ENCODE measurements at regions not wholly inside any gene's neighbourhood (a gene's known extent, or its start where the extent isn't known, plus 50 kb on each side); places are given as distances from the start of the nearest gene placed in this dataset.
"Not testable (repeated sequence)": the region's sequence is repeated elsewhere in the genome, so short reads cannot be mapped to it uniquely, and the experiment has no call there.

DNA sequence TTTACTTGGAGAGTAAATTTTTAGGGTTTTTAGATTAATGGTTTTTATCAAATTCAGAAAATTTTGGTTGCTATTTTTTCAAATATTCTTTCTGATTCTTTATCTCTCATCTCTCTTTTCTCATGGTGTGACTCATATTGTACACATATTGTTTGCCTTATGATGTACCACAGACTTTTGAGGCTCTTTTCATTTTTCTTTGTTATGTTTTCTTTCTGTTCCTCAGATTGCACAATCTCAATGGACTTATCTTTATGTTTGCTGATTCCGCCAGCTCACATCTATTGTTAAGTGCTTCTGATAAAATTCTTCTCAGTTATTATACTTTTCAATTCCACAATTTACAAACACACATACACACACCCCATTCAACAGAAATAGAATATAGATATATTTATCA lies 168.2 kb upstream of the IGFBP3 start:
- DNase-seq (ENCODE audit: low read depth), result no peak

DNA sequence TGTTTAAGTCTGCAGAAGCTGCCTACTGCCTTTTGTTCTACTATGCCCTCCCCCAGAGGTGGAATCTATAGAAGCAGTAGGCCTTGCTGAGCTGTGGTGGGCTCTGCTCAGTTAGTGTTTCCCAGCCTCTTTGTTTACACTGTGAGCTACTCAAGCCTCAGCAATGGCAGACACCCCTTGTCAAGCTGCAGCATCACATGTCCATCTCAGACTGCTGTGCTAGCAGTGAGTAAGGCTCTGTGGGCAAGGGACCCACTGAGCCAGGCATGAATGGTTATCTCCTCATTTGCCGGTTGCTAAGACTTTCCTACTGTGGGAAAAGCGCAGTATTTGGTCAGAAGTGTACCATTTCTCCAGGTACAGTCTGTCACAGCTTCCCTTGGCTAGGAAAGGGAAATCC lies 167.4 kb upstream of the IGFBP3 start:
- DNase-seq (ENCODE audit: low read depth), result not testable (repeated sequence)

DNA sequence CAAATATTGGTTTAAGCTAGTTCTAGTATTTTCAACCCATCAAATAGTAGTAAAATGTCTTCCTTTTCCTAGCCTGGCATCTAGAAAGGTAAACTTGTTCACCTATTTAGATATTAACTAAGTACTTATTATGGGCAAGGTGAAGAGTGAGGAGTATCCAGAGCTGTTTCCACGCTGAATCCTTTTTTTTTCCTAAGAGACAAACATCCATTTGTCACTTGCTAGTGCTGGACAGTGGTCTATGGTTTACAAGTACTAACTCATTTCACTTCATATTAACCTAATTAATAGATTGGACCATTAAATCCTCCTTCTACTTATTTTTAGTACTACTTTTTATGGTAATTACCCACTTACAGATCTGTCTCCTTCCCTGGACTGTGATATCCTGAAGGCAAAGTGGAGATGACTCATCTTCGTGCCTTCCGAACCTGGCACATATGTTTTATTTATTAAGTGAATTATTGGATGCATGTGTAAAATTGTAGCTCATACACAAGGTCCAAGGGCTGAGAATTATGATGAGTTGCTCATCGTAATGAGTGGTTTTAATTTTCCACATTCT lies 159.6 kb upstream of the IGFBP3 start:
- DNase-seq (ENCODE audit: low read depth), result no peak

DNA sequence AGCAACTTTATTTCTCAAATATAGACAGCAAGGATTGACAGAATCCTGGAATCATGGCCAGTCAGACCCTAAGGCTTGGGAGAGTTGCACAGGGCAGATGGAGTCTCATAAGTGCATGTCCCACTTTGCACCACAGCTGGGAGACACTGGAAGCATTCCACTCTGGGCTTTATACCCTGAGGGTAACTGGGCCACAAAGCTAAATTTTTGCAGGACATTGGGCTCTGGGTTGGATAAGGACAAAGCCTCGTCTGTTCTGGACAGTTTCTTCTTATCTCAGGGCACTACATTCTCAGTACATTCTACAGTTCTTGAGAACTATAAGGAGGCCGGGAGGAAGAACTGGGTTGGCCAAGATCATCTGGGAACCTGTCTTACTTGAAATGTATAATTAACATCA lies 158.3 kb upstream of the IGFBP3 start:
- DNase-seq (ENCODE audit: low read depth), result no peak

DNA sequence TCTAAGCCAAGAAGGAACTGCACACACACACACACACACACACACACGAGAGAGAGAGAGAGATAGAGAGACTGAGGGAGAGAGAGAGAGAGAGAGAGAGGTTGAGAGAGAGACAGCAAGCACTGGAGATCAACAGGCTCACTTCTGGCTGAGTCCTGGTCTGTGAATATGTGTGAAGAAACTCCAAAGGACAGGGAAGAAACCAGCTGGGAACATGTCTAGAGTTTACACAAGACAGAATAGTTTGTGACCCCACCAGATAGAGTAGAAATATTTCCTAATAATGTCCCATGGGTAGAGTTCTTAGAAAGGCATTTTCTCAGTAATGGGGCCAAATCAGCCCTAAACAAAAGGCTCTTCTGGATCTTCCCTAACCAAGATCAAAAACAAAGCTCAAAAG lies 155.5 kb upstream of the IGFBP3 start:
- no peak for DNase-seq (ENCODE audit: low read depth)

DNA sequence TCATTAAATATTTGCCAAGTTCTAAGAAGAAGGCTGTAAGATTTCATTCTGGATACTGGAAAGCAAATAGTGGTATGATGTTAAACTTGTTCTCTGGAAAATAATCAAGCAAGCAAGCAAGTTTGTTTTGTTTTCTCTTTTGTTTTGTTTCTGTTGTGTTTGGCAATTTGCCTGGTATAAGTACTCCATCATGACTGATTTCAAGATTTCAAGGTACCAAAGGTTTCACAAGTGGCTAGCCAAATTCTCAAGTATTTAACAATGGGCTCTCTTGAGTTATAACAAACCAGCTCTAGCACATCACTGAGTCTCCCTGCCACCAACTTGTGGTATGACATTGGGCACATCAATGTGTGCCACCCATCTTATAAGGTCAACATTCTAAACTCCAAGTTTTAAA lies 151.7 kb upstream of the IGFBP3 start:
- DNase-seq (ENCODE audit: low read depth), result no peak

DNA sequence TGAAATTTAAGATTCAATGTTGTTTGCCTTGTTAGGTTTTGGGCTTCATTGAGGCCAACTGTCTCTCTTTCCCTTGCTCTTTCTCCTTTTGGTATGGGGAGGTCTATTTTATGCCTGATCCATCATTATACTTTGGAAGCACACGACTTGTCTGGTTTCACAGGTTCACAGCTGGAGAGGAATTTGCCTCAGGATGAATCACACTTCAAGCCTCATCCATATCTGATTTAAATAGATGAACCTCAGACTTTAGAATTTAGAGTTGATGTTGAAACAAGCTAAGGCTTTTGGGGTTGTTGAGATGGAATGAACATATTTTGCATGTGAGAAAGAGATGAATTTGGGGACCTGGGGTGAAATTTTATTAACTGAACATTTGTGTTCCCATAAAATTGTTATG lies 150.5 kb upstream of the IGFBP3 start:
- DNase-seq (ENCODE audit: low read depth), result no peak

DNA sequence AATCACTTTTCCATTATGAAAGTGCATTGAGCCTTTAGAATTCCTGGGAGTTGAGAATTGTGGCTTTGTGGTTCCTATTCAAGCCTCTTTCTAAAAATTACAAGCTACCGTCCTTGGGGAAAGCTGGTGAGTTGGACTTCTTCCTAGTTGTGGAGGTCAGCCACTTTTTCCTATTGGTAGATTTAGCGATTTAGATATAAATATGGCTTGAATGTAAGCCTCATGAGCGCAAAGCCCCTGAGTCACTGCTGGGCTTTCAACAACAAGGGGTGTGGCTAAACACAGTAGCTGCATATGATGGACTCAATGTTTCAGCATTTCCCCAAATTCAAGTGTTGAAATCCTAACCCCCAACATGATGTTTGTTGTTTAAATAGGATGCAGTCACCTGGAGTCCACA lies 150.0 kb upstream of the IGFBP3 start:
- no peak for DNase-seq (ENCODE audit: low read depth)

DNA sequence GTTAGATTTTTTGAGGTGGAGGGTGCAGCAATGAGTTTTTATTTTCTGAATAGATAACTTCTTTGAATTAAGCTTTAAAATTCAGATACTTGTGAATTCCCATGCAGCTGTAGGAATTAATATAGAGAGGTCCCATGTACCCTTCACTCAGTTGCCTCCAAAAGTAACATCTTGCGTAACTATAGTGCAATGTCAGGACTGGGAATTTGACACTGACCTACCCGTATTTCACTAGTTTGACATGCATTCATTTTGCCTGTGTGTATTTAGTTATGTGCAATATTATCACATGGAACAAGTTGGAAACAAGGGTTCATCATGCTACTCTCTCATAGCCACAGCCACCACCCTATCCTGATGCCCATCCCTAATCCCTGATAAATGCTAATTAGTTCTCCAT lies 147.1 kb upstream of the IGFBP3 start:
- DNase-seq (ENCODE audit: low read depth), result no peak

DNA sequence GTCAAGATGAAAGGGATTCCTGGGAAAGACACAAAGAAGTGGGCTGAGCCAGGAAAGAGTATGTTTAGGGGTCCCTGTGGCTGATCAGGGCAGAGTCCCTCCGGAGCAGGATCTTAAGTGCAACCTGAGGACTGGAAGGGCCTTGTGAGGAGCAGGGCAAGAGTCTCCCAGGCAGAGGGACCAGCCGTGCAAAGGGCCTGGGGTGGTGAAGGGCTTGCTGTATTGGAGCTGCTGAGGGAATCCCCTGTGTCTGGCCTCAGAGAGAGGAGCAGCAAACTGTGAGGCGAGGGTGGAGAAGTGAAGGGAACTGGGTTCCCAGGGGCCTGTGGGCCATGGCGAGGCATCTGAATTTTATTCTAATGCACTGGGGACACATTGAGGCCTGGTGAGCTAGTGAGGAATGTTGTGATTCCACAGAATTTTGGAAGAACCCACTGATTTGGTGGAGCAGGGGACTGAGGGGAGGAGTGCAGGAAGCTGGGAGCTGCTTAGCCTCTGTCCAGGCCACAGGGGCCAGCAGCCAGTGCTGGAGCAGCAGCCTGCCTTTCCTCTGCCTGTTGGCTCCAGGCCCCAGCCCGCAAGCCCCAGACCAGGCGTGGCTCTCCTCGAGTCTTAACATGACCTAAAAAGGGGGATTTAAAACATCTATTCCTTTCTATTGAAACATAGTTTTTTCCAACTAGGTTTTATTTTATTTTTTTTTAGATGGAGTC lies 138.4 kb upstream of the IGFBP3 start:
- DNase-seq (ENCODE audit: low read depth), result no peak

DNA sequence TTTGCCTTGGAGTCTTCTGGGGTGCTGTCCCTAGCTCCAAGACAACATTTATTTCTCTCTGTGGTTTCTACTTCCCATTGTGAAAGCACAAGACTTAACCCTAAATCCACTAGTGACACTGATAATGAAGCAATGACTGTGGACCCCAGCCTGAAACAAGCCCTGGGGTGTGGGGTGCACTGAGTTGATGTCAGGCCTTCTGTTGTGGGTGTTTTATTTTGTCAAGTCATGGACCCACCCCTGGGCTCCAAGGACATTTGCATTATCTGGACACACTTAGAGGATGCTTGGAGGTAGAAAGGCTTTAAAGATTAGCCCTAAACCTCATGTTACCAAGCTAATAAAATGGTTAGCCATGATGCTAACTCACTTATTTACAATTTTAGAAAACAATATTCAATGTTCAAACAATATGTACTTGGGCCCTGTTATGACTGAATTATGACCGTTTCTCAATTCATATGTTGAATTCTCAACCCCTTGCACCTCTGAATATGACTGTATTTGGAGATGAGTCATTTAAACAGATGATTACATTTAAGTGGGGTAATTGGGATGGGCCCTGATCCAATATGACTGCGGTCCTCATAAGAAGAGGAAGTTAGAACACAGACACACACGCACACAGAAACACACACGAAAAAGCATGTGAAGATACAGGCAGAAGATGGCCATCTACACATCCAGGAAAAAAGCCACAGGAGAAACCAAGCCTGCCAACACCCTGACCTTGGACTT lies 137.2 kb upstream of the IGFBP3 start:
- DNase-seq (ENCODE audit: low read depth), result no peak

DNA sequence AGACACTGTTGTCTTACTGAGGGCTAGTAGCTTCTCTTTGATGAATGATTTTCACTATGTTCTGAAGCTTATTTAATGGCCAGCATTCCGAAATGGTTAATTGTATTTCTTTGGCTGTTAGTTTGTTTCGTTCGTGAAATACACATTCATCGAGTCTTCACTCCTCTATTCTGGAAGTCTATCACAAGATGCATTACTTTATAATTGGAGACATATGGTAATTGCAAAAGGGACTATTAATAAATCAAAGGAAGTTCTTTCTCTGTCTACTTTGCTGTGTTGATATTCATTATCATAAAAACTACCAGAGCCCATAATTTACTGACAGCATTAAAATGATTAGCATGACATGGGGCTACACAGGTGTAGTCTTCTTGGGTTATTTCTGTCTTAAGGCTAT lies 133.8 kb upstream of the IGFBP3 start:
- no peak for DNase-seq (ENCODE audit: low read depth)

DNA sequence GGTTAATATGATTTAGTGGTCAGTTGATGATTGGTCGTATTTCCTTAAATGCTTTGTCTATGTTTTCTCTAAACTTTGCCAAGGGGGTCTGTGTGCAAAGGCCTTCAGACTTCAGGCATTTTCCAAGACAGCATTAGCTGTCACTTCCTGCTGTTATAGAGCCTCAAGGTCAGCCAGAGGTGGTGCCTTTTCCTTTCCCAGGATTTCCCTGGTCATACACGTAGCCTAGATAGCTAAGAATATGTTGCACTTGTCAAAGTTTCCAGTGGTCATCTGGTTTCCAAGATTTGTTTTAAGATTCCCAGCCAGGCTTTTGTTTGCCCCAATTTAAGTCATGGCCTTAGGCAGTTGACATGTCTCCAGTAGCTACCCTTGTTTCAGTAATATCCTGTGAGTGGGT lies 133.2 kb upstream of the IGFBP3 start:
- peak; percentile 24 for DNase-seq (ENCODE audit: low read depth)

DNA sequence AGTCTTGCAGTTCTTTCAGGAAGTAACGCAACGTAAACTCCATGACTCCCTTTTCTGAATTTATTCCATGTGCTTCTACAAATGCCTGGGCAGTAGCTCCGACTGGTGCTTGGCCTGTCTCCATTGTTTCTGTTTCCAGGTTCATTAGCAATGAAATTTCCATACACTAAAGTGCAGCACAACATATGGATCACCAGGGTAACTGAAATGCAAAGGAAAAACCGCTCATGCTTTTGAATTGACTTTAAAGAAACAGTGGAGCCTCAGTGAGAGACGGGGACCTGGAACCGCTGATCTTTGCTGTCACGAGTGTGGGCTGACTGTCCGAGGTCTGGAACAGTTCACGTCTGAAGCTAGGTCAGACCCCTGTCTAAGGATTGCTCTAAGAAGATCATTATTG lies 126.5 kb upstream of the IGFBP3 start:
- peak; percentile 29 for DNase-seq (ENCODE audit: low read depth)

DNA sequence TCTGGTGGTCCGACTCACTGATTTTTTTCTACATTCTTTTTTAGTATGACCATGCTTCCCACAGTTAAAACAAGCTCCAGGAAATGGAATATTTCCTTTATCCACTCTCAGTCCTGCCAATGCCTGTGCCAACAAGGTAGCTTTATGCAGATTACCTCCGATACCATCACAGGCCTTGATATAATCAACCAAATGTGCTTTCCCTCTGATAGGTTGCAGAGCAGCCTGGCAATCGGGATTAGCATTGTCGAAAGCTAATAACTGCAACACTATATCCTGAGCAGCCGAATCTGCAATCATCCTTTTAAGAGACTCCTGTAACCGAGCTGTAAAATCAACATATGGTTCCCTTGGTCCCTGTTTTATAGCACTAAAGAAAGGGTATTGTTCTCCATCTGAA lies 122.3 kb upstream of the IGFBP3 start:
- not testable (repeated sequence) for DNase-seq (ENCODE audit: low read depth)

DNA sequence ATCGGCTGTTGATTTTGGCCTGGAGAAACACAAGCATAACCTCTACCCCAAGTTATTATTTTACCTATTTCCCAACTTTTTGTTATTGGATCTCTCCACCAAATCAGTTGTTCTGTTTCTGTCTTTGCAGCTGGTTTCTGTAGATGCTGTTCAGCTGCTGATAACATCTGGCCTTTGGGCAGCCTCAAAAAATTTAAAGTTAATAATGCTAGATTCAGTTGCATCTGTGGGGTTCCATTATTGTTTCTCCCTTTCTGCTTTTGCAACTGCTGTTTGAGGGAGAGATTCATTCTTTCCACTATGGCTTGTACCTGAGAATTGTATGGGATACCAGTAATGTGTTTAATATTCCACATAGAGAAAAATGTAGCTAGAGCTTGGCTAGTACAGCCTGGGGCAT lies 118.7 kb upstream of the IGFBP3 start:
- DNase-seq (ENCODE audit: low read depth), result not testable (repeated sequence)

DNA sequence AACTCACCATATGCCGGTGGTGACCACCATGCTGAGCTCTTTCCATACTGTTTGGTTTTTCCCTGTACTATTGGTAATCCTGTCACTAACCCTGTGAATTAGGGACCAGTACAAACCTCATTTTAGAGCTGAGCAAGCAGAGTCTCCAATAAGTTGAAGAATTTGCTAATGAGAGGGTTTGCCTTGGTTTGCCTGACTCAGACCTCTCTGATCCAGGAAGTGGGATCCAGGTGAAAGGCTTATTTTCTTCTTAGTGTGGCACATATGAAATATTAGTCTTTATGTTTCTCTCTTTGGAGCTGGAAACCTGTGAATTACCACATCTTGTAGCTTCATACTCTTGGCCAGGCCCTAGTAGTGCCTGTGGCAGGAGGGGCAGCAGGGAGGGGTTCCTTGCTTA lies 114.1 kb upstream of the IGFBP3 start:
- no peak for DNase-seq (ENCODE audit: low read depth)

DNA sequence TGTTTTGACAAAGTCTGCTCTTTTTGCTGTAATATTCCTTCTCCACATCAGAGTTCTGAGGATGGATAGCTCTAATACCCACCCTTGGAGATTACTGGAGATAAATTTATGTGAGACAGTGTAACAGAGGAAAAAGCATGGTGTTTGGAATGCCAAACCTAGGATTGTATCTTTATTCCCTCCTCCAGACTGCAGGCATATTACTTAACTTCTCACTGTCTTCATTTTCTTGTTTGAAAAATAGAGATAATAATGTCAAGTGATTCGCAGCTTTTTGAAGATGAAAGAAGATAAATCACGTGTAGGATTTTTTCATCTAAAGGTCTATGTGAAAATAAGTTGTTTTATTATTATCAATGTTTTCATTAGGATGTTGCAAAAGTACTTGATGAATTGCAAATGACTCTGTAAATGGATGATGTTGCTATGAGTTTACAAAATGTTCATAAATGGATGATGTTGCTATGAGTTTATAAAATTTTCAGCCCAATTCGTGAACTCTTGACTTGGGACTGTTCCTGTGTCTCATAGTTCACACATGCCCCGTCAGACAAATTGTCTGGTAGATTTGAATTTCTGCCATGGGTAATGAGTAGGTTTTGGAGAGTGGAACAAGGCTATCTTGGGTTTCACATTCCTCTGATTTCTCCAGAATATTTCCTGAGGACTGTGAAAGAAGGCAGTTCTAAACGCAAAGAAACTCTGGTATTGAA lies 113.1 kb upstream of the IGFBP3 start:
- DNase-seq (ENCODE audit: low read depth), result no peak

DNA sequence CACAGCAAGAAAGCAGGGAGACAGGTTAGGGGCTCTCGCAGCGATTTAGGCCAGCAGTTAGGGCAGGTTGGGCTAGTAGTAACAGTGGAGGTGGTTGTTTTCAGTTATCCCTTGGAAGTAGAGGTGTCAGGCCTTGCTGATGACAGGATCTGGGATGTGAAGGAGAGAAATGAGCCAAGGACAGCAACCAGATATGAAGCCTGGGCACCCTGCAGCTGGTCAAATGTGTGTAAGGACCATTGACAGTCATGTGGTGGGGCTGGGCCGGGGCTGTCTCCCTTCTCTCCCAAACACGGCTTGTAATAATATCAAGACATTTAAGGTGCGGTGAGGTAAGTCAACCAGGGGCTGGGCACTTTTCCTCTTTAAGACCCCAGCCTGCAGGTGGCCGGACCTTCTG lies 112.5 kb upstream of the IGFBP3 start:
- DNase-seq (ENCODE audit: low read depth), result no peak

DNA sequence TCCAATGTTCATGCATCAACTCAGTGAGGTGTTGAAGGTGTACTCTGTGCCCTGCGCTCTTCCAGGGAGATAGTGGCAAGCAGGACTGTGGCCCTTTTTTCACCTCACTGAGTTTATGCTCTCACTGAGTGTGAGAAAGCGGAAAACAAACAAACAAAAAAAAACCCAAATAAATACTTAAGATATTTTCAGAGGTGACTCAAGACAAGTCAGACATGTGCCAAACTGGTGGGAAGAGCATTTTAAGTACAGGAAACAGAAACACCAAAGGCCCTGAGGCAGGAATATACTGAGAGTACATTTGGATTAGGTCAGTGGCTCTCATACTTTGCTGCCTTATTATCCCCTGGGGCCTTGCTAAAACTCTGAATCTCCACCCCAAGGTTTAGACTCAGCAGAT lies 111.9 kb upstream of the IGFBP3 start:
- no peak for DNase-seq (ENCODE audit: low read depth)

DNA sequence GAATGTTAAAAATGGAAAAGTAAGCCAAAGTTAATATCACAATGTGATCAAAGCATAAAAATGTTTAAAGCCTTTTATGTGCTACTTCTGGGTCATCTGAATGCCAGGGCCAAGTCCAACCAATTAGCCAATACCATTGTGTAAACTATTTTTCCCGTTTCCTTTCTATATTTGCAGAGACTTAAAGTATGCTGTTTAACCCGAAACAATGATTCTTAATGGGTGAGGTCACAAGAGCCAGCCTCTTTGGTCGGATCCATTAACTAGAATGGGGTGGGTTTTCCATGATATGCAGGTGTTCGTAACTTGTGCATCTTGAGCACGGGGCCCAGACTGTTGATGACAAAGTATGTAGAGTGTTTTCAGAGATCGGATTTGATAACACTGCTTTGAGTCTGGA lies 111.3 kb upstream of the IGFBP3 start:
- DNase-seq (ENCODE audit: low read depth), result no peak

DNA sequence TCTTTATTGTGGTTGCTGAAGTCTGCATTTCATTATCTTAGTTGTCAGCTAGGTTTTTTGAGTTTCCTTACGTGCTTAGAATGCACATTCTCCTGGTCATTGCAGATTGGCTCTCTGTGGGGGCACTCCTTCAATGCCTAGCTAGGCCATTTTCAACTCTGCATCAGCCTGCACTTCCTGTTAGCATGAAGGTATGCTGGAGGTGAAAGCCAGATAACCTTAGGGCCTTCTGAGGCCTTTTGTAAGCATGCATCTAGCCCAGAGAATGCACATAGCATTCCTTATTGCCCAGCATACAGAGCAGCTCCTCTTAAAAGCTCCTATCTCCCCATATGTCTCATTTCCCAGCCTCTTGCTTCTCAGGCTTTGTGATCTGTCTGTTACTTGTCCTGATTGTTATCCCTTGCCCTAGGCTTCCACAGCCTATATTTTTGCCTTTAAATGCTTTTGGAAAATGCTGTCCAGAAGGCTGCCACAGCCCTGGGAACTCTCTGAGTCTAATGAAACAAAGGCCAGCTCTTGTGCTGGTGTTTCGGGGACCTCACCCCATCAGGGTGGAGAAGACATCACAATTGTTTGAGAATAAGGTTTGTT lies 108.1 kb upstream of the IGFBP3 start:
- DNase-seq (ENCODE audit: low read depth), result no peak

Measured in forelimb muscle (tissue), 1 donor.